DMS53 (cell line): ENCODE measurements at regions not wholly inside any gene's neighbourhood (a gene's known extent, or its start where the extent isn't known, plus 50 kb on each side); places are given as distances from the start of the nearest gene placed in this dataset.
"Not testable (repeated sequence)": the region's sequence is repeated elsewhere in the genome, so short reads cannot be mapped to it uniquely, and the experiment has no call there.

Experiments
- DNase-seq: peaks from one replicate; lab custom pipeline; 2025; lab: John Stamatoyannopoulos, UW

DNA sequence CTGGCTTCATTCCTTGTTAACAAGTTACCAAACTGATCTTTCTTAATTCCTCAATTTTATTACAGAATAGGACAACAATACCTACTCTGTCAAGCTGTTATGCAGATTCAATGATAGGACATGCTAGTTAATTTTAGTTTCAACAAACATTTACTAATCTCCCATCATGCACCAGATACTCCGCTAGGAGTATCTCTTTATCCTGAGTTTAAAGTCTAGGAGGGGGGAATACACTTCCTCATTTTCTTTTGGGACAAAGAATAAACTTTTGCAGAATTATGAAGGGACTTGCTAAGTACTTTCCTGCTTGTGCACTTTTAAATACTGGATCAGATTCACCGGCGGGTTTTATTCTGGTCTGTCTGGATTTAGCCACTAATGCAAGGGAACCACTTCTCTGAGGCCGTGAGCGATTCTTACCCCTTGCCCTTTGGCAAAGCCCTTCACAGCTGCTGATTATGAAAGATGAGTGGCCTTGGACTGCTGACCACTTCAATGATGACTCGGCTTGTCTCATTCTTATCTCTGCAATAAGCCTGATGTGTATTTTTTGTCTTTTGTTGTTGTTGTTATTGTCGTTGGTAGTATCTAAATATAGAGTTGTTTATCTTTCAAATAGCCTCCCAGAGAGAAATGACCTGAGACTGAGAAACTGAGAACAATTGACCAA is 73.9 kb downstream of the RMI1 start:
- DNase-seq, result peak; percentile 8

GRCh38 chr9:84057662-84058061 is 77.1 kb downstream of the RMI1 start:
- no peak for DNase-seq

DNA sequence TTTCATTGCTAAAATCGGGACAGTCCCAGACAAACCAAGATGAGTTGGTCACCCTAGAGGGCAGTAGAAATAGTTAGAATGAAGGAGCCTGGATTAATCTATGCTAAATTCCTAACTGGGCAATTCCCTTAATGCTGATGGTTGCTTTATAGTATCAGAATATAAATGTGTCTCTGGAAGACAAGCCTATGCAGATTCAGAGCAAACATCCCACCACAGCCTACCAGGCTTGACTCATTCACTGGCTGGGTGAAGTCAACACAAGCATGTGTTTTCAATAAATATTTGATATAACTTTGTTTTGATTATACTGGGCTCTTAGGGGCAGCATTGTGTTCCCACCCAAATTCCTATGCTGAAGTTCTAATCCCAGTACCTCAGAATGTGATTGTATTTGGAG is 79.3 kb downstream of the RMI1 start:
- no peak for DNase-seq

DNA sequence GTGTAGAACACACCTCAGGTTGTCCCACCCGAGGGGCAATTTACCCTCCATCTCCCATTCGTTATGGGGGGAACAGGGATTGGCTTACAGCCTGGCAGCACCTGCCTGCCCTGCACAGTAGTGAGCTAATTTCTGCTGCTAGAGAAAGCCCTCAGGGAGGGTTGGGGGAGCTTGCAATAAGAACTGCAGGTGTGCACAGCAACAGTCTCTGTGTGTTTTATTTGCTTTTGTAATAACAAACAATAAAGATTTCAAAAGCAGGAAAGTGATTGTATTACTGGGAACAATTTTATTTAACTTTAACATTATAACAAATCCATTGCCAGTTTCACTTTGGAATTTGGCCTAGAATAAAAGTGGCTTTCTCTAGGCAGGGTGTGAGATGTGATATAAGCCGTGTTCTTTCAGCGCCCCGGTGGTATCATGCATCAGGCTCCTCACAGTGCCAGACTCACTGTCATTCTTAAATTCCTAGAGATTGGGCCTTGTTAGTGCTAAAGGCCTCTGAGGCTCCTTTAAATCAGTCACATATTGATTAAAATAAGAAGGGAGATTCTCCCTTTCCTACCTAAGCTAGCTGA is 81.1 kb downstream of the RMI1 start:
- DNase-seq, result peak; percentile 14

DNA sequence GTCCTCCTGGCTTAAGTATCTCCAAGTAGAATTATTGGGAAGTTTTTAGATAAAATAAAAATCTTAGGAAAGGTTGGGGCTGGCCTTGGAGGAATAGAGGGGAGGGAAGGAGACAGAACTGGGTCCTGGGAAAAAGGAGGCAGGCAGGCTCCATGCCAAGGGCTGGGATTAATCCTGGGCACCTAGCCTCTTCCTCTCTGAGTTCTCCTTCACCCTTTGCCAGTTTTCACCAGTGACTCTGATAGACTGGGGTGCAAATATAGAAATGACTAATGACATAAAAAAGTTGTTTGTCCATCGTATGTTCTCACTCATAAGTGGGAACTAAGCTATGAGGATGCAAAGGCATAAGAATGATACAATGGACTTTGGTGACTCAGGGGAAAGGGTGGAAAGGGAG is 81.9 kb downstream of the RMI1 start:
- peak; percentile 6 for DNase-seq

- no peak for DNase-seq
Measured at GRCh38 chr9:84067821-84068220, 87.2 kb downstream of the RMI1 start.

- DNase-seq, result peak; percentile 13
Measured at GRCh38 chr9:84068872-84069271, 88.3 kb downstream of the RMI1 start.

- no peak for DNase-seq
Measured at GRCh38 chr9:84070590-84070989, 90.0 kb downstream of the RMI1 start.

DNA sequence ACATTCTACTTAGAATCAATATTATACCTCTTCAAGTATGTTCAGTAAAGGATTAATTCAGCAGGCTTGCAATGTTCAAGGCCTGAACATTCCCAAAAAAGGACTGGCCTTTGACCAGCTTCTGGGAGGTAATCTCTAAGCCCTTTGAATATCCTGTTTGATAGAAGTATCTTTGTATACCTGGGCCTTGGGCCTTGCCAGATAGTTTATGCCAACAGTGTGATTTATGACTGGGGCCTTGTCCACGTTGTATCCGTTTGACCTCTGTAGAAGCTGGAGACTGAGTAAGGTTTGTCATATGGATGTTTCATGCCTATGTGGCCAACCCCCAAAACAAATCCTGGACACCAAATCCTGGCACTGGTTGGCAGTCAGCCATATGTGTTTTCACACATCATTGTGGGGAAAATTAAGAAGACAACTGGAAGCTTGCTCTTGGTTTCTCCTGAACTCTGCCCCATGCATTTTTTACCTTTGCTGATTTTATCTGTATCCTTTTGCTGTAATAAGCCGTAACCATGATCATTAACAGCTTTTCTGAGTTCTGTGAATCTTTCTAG is 92.1 kb downstream of the RMI1 start:
- no peak for DNase-seq

DNA sequence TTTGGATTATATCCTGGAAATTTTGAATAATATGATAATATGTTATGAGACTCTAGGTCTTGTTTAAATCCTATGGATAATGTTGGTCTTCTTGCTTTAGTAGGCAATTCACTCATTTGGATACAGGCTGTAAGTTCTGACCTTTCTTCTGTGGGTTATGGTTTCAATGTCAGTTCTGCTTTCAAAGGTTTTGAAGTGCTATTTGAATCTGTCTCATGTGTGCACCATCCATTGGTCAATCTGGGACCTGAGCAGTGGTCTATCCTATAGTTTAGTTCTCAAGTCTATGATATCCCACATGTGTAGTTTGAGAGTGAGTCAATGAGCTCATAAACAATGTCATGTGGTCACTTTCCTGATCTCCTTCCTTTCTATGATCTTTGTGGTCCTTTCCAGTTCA is 94.4 kb downstream of the RMI1 start:
- no peak for DNase-seq

DNA sequence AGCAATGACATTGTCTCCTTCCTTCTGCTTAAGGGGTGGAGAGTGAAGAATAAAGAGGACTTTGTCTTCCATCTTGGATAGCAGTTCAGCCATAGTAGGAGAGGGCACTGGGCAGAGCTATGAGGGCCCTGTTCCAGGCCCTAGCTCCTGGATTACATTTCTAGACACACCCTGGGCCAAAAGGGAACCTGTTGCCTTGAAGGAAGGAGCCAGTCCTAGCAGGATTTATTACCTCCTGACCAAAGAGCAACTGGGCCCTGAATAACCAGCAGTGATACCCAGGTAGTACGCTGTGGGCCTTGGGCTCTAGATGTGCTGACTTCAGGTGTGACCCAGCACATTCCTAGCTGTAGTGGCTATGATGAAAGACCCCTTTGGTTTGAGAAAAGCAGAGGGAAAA is 95.8 kb downstream of the RMI1 start:
- no peak for DNase-seq

GRCh38 chr9:84077816-84078215 is 97.2 kb downstream of the RMI1 start:
- DNase-seq, result not testable (repeated sequence)

GRCh38 chr9:84079994-84080393 is 99.4 kb downstream of the RMI1 start:
- no peak for DNase-seq

GRCh38 chr9:84101964-84102632 is 121.5 kb downstream of the RMI1 start:
- no peak for DNase-seq

- no peak for DNase-seq
Measured at GRCh38 chr9:84103651-84104377, 123.2 kb downstream of the RMI1 start.

DNA sequence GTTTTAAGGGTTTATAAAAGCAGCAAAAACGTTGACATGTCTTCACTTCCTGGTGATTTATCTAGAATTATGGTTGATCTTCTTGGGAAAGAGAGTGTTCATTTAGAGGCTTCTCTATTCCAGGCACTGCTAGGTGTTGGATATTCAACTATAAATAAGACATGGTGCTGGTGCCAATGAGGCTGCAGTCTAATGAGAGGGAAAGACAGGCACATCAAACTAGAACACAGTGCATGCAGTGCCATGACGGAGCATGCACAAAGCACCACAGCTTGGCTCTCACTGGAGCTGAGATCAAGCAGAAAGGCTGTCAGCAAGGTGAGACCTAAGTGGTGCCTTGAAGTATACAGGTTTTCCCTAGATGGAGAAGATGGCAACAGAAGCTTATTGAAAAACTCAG is 126.5 kb downstream of the RMI1 start:
- DNase-seq, result no peak

DNA sequence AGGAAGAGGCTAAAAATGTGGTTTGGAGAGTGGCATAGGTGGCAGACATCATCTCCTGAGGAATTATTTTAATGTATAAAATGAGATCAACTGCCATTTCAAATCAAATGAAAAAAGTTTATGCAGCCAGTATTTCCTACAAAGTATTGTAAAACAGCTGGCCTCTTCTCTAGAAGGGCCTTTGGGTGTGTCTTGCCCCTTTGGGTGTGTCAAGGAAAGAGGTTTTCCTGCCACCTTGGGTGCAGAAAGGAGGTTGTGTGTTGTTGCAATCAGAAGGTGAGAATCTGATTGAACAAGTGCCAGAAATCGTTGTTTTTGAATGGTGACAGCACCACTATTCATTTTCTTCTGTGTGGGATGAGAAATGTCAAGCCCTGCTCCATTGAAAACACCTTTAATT is 127.4 kb downstream of the RMI1 start:
- no peak for DNase-seq

DNA sequence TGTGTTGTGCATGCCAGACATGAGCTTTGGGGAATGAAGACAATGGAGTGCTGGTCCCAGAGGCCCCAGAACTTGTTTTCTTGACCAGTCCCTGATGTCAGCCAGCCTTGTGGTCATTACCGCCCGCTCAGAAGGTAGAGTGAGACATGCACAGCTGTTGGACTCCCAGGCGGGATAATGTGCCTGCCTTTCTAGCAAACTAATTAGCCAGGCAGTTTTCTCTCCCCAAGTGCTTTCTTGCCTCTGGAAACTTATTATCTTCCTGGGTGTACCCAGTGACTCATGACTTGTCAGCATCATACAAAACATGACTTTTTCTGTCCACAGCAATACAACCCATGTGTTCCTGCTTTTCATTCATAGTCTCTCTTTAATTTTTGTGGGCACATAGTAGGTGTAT is 131.1 kb downstream of the RMI1 start:
- DNase-seq, result peak; percentile 18

- DNase-seq, result no peak
Measured at GRCh38 chr9:84121991-84122523, 141.5 kb downstream of the RMI1 start.

DNA sequence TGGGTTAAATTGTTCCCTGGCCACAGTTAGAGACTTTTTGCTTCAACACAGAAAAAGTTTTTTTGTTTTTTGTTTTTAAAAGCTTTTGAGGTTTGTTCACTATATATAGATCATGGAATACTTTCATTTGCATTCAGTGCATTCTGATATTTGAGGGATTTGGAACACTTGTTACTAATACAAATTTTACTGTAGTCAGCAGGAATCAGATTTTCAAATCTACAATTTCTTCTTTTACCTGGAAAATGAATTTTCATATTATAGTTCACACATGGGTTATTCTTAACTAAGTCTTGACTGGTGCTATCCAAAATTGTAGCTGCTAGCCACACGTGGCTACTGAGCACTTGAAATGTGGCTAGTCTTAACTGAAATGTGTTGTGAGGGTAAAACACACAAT is 142.0 kb downstream of the RMI1 start:
- DNase-seq, result no peak

DNA sequence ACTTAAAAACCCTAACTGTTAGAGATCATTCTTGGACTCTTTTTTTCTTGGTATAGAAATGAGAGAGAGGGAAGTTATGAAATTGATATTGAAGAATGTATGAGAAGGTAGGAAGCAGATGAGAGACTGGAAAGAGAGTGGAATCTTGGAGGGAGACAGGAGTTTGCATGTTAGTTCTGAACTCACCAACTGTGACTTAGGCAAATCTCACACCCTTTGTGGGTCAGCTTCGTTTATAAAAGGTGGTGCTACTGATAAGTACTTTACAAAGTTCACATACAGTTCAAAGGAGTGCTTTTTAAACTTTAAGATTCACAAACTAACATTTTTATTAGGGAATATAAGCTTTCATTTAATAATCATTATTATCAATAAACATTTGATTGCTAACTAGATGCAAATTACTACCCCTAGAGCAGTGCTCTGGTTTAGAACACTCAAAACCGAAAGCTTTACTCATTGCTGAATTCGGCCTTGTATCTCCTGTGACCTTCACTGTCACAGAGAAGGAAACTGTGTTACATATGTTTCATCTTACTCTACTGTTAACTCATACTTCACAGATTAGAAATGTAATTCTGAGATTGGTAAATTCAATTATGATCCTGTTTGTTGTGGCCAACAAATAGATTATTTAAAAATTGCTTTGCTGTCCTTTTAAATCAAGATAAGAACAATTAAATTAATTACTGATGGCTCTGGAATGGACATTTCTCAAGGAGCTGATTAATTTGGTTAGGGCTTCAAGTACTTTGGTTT is 143.2 kb downstream of the RMI1 start:
- no peak for DNase-seq

DNA sequence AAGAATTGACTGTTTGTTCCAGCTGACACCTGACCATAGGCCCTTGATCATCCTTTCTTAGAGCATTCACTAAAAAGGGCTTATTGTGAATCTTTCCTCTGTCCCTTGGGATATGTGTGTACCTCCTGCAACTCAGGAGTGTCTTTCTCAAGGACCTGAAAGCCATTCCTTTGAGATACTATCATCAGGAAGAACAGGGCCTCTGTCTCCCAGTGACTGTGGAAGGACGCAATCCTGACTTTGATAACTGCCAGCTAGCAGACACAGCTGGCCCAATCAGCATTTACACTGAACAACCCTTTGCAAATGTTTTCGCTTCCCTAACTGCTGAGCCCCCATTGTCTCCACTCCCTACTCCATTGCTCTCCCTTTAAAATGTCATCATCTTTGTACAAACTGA is 144.4 kb downstream of the RMI1 start:
- DNase-seq, result no peak
